G401.6 (cell line): ENCODE measurements at regions not wholly inside any gene's neighbourhood (a gene's known extent, or its start where the extent isn't known, plus 50 kb on each side); places are given as distances from the start of the nearest gene placed in this dataset.
A peak's percentile ranks its signal among the peaks of the same experiment; 100 is the strongest.

Experiments
- FAIRE-seq: peaks from 2 replicates; lab custom pipeline; 2012; peaks lifted over from hg19 to GRCh38; lab: Jason Lieb, UNC

- no peak for FAIRE-seq
Measured at GRCh38 chr6:8710668-8711431, 275.5 kb upstream of the SLC35B3 start.

GRCh38 chr6:8707956-8708772, 272.8 kb upstream of the SLC35B3 start:
- peak; percentile 67 for FAIRE-seq

GRCh38 chr6:8707369-8707768, 272.0 kb upstream of the SLC35B3 start:
- no peak for FAIRE-seq

- no peak for FAIRE-seq
Measured at GRCh38 chr6:8705435-8706020, 270.2 kb upstream of the SLC35B3 start.

- FAIRE-seq = no peak
Measured at GRCh38 chr6:8703059-8703458, 267.7 kb upstream of the SLC35B3 start.

GRCh38 chr6:8688821-8689220, 253.5 kb upstream of the SLC35B3 start:
- no peak for FAIRE-seq

GRCh38 chr6:8686077-8686476, 250.7 kb upstream of the SLC35B3 start:
- no peak for FAIRE-seq

- no peak for FAIRE-seq
Measured at GRCh38 chr6:8683204-8683603, 247.9 kb upstream of the SLC35B3 start.

- no peak for FAIRE-seq
Measured at GRCh38 chr6:8679823-8680222, 244.5 kb upstream of the SLC35B3 start.

GRCh38 chr6:8678466-8678865, 243.1 kb upstream of the SLC35B3 start:
- FAIRE-seq = no peak

- no peak for FAIRE-seq
Measured at GRCh38 chr6:8674126-8674525, 238.8 kb upstream of the SLC35B3 start.

- FAIRE-seq = no peak
Measured at GRCh38 chr6:8672882-8673281, 237.5 kb upstream of the SLC35B3 start.

- no peak for FAIRE-seq
Measured at GRCh38 chr6:8670792-8671191, 235.4 kb upstream of the SLC35B3 start.

GRCh38 chr6:8664700-8665099, 229.4 kb upstream of the SLC35B3 start:
- no peak for FAIRE-seq

- FAIRE-seq = no peak
Measured at GRCh38 chr6:8664070-8664469, 228.7 kb upstream of the SLC35B3 start.

GRCh38 chr6:8659404-8660189, 224.3 kb upstream of the SLC35B3 start:
- FAIRE-seq = no peak

GRCh38 chr6:8658416-8658815, 223.1 kb upstream of the SLC35B3 start:
- FAIRE-seq = no peak

GRCh38 chr6:8657522-8657921, 222.2 kb upstream of the SLC35B3 start:
- no peak for FAIRE-seq

GRCh38 chr6:8655670-8656454, 220.5 kb upstream of the SLC35B3 start:
- no peak for FAIRE-seq

GRCh38 chr6:8652710-8653109, 217.4 kb upstream of the SLC35B3 start:
- no peak for FAIRE-seq

GRCh38 chr6:8651998-8652397, 216.7 kb upstream of the SLC35B3 start:
- FAIRE-seq = no peak

- no peak for FAIRE-seq
Measured at GRCh38 chr6:8645212-8645611, 209.9 kb upstream of the SLC35B3 start.
